ENCODE measurements at regions not wholly inside any gene's neighbourhood (a gene's known extent, or its start where the extent isn't known, plus 50 kb on each side); places are given as distances from the start of the nearest gene placed in this dataset.
"Not testable (repeated sequence)": the region's sequence is repeated elsewhere in the genome, so short reads cannot be mapped to it uniquely, and the experiment has no call there.

DNA sequence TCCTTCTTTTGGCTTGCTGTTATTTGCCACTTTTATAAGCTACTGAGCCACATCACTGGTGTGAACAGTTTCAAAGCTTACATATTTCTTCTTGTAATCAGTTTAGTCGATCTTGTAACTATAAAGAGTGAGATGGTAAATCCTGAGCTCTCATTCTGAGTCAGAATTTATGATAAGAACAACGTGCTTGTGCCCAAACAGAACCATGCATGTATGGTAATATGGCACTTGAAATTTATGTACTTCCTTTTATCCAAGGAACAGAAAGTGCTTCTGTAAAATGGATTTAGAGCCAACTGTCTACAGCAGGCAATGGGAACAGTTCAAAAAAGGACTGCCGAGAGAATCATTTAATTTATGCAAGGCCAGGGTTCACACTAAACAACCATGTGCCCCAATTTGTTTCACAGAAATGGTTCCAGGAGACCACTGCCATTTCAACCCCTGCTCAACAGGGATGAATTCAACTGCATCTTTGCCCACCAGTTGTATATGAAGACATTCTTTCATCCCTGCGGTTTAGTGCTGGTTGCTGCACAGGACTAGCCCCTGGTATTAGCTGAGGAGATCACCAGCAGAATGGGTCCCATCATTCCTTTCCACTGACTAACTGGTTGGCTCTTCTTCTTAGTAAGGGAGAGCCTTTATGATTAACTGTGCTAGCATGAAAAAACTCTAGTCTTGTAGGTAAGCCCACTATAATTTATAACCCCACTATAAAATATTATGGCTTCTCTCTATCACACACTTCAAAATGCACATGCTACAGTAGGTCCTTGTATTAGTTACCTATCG, 162.9 kb upstream of the PGRMC2 start:
- CTCF ChIA-PET = no interaction called here
- DNase-seq (ENCODE audit: low read depth, low spot score) = no peak

DNA sequence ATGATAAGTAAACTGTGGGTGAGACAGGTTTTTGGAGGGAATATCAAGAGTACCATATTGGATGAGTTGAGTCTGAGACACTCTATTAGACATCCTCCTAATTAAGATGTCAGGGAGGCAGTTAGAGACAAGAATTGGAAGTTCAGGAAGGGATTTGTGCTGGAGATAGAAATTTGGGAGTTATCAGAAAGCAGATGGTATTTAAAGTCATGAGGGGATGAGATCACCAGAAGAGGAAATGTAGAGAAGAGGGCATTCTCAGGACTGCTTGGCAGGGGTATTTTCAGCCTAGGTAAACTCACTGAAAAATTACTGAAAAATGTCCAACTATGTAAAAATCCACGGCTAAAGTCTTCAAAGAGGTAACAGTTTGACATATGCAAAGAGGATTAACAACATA, 161.6 kb upstream of the PGRMC2 start:
- Histone ChIP-seq H3K27ac (ENCODE audit: low read depth, low read length) (no peak overlapping the region), H3K9me3 (ENCODE audit: control insufficient read depth, insufficient read depth, low read length) (peaks cover 5% of the 10 kb centered on the region), H3K4me3 (ENCODE audit: low read depth, low read length) (no peak overlapping the region), H3K27me3 (ENCODE audit: control insufficient read depth, insufficient read depth, low read length) (no peaks in the 10 kb centered on the region)
- TF ChIP-seq, protein P1, sequence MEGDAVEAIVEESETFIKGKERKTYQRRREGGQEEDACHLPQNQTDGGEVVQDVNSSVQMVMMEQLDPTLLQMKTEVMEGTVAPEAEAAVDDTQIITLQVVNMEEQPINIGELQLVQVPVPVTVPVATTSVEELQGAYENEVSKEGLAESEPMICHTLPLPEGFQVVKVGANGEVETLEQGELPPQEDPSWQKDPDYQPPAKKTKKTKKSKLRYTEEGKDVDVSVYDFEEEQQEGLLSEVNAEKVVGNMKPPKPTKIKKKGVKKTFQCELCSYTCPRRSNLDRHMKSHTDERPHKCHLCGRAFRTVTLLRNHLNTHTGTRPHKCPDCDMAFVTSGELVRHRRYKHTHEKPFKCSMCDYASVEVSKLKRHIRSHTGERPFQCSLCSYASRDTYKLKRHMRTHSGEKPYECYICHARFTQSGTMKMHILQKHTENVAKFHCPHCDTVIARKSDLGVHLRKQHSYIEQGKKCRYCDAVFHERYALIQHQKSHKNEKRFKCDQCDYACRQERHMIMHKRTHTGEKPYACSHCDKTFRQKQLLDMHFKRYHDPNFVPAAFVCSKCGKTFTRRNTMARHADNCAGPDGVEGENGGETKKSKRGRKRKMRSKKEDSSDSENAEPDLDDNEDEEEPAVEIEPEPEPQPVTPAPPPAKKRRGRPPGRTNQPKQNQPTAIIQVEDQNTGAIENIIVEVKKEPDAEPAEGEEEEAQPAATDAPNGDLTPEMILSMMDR (IDR thresholded peaks at IDR 0.05; ENCODE audit: low read depth, low read length) = no peak
- CTCF ChIA-PET = no interaction called here
- no peak for DNase-seq (ENCODE audit: low read depth, low spot score)
- POLR2A ChIA-PET = no interaction called here

More for the DNA sequence above, 162.9 kb upstream of the PGRMC2 start:
- Histone ChIP-seq H3K27ac (ENCODE audit: low read depth, low read length) (no peak overlapping the region), H3K27me3 (ENCODE audit: control insufficient read depth, insufficient read depth, low read length) (no peaks in the 10 kb centered on the region), H3K9me3 (ENCODE audit: control insufficient read depth, insufficient read depth, low read length) (peaks cover 3% of the 10 kb centered on the region), H3K4me3 (ENCODE audit: low read depth, low read length) (no peak overlapping the region)
- TF ChIP-seq, protein P1 (IDR thresholded peaks at IDR 0.05; ENCODE audit: low read depth, low read length) = no peak
- POLR2A ChIA-PET = no interaction called here

DNA sequence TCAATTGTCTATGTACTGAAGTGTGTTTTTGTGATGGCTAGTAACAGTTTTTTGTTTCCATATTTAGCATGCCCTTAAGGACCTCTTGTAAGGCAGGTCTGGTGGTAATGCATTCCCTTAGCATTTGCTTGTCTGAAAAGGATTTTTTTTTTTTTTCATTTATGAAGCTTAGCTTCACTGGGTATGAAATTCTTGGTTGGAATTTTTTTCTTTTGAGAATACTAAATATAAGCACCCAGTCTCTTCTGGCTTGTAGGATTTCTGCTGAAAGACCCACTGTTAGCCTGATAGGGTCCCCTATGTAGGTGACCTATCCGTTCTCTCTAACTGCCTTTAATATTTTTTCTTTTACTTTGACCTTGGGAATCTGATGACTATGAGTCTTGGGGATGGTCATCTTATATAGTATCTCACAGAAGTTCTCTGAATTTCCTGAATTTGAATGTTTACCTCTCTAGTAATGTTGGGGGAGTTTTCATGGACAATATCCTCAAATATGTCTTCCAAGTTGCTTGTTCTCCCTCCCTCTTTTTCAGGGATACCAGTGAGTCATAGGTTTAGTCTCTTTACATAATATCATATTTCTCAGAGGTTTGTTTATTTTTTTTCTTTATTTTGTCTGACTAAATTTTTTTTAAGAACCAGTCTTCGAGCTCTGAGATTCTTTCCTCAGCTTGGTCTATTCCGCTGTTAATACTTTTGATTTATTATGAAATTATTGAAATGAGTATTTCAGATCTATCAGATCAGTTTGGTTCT, 157.1 kb upstream of the PGRMC2 start:
- ChIA-PET CTCF (no interaction called here), POLR2A (no interaction called here)
- TF ChIP-seq, protein P1 (IDR thresholded peaks at IDR 0.05; ENCODE audit: low read depth, low read length) = no peak
- DNase-seq (ENCODE audit: low read depth, low spot score) = no peak
- Histone ChIP-seq H3K27ac (ENCODE audit: low read depth, low read length) (no peak overlapping the region), H3K27me3 (ENCODE audit: control insufficient read depth, insufficient read depth, low read length) (no peaks in the 10 kb centered on the region), H3K4me3 (ENCODE audit: low read depth, low read length) (no peak overlapping the region), H3K9me3 (ENCODE audit: control insufficient read depth, insufficient read depth, low read length) (peaks cover 15% of the 10 kb centered on the region)

GRCh38 chr4:128440923-128441322, 153.3 kb upstream of the PGRMC2 start:
- ChIA-PET POLR2A (no interaction called here), CTCF (interaction anchor here (0.7 to 1.4 kb wide), 2 partner anchors 13 to 26 kb away, joined by 3 to 4 read pairs; no protein-coding TSS in a partner anchor)
- peaks cover 19% of the 10 kb centered on the region for H3K9me3 ChIP-seq (ENCODE audit: control insufficient read depth, insufficient read depth, low read length)
- no peaks in the 10 kb centered on the region for H3K27me3 ChIP-seq (ENCODE audit: control insufficient read depth, insufficient read depth, low read length)
- TF ChIP-seq, protein P1 (IDR thresholded peaks at IDR 0.05; ENCODE audit: low read depth, low read length) = no peak
- no peak for DNase-seq (ENCODE audit: low read depth, low spot score)
- H3K4me3 ChIP-seq (ENCODE audit: low read depth, low read length) = no peak overlapping the region
- no peak overlapping the region for H3K27ac ChIP-seq (ENCODE audit: low read depth, low read length)

DNA sequence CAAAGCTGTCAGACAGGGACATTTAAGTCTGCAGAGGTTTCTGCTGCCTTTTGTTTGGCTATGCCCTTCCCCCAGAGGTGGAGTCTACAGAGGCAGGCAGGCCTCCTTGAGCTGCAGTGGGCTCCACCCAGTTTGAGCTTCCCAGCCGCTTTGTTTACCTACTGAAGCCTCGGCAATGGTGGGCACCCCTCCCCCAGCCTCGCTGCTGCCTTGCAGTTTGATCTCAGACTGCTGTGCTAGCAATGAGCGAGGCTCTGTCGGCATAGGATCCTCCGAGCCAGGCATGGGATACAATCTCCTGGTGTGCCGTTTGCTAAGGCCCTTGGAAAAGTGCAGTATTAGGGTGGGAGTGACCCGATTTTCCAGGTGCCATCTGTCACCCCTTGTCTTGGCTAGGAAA, 149.4 kb upstream of the PGRMC2 start:
- POLR2A ChIA-PET; H3K27me3 ChIP-seq (ENCODE audit: control insufficient read depth, insufficient read depth, low read length); H3K27ac ChIP-seq (ENCODE audit: low read depth, low read length); CTCF ChIA-PET; H3K4me3 ChIP-seq (ENCODE audit: low read depth, low read length); DNase-seq (ENCODE audit: low read depth, low spot score): not testable (repeated sequence)
- H3K9me3 ChIP-seq (ENCODE audit: control insufficient read depth, insufficient read depth, low read length) = peaks cover 11% of the 10 kb centered on the region

DNA sequence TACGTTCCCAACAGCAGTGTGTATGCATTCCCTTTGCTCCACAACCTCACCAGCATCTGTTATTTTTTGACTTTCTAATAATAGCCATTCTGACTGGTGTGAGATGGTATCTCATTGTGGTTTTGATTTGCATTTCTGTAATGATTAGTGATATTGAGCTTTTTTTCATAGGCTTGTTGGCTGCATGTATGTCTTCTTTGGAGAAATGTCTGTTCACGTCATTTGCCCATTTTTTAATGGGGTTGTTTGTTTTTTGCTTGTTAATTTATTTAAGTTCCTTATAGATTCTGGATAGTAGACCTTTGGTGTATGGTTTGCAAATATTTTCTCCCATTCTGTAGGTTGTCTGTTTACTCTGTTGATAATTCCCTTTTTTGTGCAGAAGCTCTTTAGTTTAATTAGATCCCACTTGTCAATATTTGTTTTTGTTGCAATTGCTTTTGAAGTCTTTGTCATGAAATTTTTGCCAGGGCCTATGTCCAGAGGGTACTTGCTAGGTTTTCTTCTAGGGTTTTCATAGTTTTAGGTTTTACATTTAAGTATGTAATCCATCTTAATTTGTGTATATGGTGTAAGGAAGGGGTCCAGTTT, 141.5 kb upstream of the PGRMC2 start:
- POLR2A ChIA-PET; H3K27me3 ChIP-seq (ENCODE audit: control insufficient read depth, insufficient read depth, low read length); DNase-seq (ENCODE audit: low read depth, low spot score); H3K4me3 ChIP-seq (ENCODE audit: low read depth, low read length); H3K27ac ChIP-seq (ENCODE audit: low read depth, low read length); H3K9me3 ChIP-seq (ENCODE audit: control insufficient read depth, insufficient read depth, low read length); CTCF ChIA-PET: not testable (repeated sequence)

All from AG04450 (cell line).